C4-2B (cell line): ENCODE measurements at regions not wholly inside any gene's neighbourhood (a gene's known extent, or its start where the extent isn't known, plus 50 kb on each side); places are given as distances from the start of the nearest gene placed in this dataset.
"Not testable (repeated sequence)": the region's sequence is repeated elsewhere in the genome, so short reads cannot be mapped to it uniquely, and the experiment has no call there.

Experiments used
- H3K27ac ChIP-seq: fragments of 450-650 bp; 2 replicates; pipeline ENCODE4 v1.5.1; 2017
- ZFX ChIP-seq: fragments of 450-650 bp; IDR thresholded peaks from 2 replicates; pipeline ENCODE4 v1.6.1; 2017
- TF ChIP-seq, protein P1 (sequence below): fragments of 450-650 bp; conservative IDR thresholded peaks from 2 replicates; pipeline ENCODE4 v1.5.1; 2017; ENCODE audit warnings: mild to moderate bottlenecking

DNA sequence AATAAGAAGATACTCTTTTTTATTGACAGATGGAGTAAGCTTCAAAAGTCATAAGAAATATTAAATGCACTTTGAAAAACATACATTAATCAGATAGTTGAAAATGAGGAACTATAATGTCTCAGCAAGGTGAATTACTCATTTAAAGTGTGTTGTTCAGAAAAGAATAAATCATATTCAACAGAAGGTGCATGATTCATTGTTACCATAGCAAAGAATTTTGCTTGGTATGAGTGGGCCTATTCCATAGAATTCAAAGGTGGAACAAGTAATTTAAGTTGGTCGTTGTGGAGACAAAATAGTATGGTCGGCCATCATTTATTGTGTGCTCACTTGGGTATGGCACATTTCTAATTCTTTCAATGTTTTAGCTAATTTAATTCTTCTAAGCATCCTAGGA is 1920.2 kb upstream of the CDH9 start:
- H3K27ac ChIP-seq, result no peak overlapping the region
- TF ChIP-seq, protein P1, sequence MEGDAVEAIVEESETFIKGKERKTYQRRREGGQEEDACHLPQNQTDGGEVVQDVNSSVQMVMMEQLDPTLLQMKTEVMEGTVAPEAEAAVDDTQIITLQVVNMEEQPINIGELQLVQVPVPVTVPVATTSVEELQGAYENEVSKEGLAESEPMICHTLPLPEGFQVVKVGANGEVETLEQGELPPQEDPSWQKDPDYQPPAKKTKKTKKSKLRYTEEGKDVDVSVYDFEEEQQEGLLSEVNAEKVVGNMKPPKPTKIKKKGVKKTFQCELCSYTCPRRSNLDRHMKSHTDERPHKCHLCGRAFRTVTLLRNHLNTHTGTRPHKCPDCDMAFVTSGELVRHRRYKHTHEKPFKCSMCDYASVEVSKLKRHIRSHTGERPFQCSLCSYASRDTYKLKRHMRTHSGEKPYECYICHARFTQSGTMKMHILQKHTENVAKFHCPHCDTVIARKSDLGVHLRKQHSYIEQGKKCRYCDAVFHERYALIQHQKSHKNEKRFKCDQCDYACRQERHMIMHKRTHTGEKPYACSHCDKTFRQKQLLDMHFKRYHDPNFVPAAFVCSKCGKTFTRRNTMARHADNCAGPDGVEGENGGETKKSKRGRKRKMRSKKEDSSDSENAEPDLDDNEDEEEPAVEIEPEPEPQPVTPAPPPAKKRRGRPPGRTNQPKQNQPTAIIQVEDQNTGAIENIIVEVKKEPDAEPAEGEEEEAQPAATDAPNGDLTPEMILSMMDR, result no peak
- TF ChIP-seq ZFX, result no peak

GRCh38 chr5:28957450-28957849 is 1919.1 kb upstream of the CDH9 start:
- TF ChIP-seq, protein P1, result no peak
- TF ChIP-seq ZFX, result no peak
- no peak overlapping the region for H3K27ac ChIP-seq

GRCh38 chr5:28954074-28954473 is 1915.7 kb upstream of the CDH9 start:
- no peak overlapping the region for H3K27ac ChIP-seq

GRCh38 chr5:28947865-28948264 is 1909.5 kb upstream of the CDH9 start:
- no peak overlapping the region for H3K27ac ChIP-seq
- no peak for TF ChIP-seq ZFX
- TF ChIP-seq, protein P1, result no peak

More at GRCh38 chr5:28954074-28954473, 1915.7 kb upstream of the CDH9 start:
- no peak for TF ChIP-seq ZFX
- TF ChIP-seq, protein P1, result no peak

DNA sequence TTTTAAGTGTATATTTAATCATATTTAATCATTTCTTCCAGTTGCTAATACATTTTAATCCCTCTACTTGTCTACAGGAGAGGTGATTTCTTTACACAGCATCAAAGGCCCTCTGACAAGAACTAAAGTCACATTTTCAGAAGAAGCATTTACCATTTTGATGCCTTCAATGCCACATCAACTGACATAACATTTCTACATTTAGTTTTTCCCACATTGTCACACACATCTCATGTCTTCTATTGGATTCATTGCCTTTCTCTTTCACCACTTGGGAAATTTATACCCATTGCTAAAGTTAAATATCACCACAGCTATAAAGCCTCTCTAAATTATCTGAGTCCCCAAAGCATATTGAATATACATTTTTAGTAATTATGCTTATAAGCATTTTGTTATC is 1907.5 kb upstream of the CDH9 start:
- no peak for TF ChIP-seq ZFX
- TF ChIP-seq, protein P1, result no peak

DNA sequence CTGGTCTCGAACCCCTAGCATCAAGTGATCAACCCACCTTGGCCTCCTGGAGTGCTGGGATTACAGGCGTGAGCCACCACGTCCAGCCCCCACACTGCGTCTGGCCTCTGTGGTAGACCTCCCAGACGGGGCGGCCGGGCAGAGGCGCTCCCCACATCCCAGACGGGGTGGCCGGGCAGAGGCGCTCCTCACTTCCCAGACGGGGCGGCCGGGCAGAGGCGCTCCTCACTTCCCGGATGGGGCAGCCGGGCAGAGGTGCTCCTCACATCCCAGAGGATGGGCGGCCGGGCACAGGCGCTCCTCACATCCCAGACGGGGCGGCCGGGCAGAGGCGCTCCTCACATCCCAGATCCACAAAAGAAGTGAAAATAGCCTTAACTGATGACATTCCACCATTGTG is 1891.0 kb upstream of the CDH9 start:
- H3K27ac ChIP-seq, result not testable (repeated sequence)

More for the DNA sequence above, 1907.5 kb upstream of the CDH9 start:
- H3K27ac ChIP-seq, result no peak overlapping the region

DNA sequence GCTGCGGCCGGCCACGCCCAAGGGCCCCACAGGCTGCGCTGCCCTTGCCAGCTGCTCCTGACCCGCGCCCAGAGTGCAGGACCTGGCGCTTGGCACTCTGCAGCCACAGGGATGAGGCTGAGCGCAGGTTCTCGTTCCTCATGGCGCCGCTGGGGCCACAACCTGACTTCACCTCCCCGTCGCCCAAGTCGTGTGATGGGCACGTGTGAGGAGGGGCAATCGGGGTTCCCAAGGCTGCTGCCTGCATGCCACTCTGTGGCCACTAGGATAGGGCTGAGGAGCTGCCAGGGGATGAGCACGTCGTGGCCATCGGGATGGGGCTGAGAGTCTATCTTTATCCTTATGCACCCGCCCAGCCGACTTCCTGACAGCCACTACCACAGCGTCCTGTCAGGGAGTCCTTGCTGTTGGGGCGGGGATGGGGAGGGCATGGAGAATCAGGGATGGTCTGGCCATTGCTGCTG is 1890.0 kb upstream of the CDH9 start:
- not testable (repeated sequence) for H3K27ac ChIP-seq

DNA sequence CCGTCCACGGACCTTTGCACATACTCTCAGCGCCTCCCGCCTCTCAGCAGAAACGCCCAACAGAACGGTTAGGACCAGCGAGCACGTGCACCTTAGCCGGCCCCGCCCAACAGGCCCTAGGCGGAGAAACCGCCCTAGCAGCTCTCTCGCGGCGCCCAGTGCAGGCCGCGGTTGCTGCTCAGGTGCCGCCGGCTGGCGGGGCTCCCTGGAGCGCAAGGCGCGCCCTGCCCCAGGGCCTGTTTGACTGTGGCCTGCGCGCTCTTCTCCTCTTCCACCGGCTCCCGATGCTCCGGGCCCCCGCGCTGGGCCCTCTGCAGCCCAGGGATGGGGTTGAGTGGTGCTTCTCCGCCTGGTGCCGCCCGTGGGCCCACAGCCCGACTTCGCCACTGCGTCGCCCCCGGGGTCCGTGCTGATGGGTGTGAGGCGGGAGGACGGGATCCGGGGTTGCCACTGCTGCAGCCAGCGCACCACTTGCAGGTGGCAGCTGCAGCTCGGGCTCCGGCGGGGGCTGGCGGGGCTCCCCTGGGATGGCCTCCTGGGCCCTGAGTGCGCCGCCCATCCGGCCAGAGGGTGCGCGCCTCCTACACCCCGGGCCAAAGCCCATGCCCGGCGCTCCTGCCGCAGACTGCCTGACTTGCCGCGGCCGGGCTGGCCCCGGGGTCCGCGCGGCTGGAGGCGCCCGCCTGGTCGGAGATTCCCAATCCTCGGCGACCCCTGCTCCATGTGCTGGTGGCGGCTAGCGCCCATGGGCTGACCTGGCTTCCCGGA is 1889.4 kb upstream of the CDH9 start:
- H3K27ac ChIP-seq, result no peak overlapping the region
- TF ChIP-seq, protein P1, result no peak
- TF ChIP-seq ZFX, result no peak
